ENCODE measurements at regions not wholly inside any gene's neighbourhood (a gene's known extent, or its start where the extent isn't known, plus 50 kb on each side); places are given as distances from the start of the nearest gene placed in this dataset.

- H3K27ac ChIP-seq = no peak overlapping the region
- no peak for TF ChIP-seq EP300 (IDR thresholded peaks at IDR 0.05)
- no peak for TF ChIP-seq POLR2AphosphoS5 (IDR thresholded peaks at IDR 0.05)
- TF ChIP-seq POLR2A (IDR thresholded peaks at IDR 0.05) = no peak
- no peak for TF ChIP-seq CTCF (IDR thresholded peaks at IDR 0.05)
- peaks cover 0 to 9% (median 0%) of the 10 kb centered on the region in 3 donors for H3K4me1 ChIP-seq
- no peaks in the 10 kb centered on the region for H3K27me3 ChIP-seq
- no peaks in the 10 kb centered on the region for H3K9me3 ChIP-seq
- no peaks in the 10 kb centered on the region for H3K36me3 ChIP-seq
- no peak for ATAC-seq
- H3K4me3 ChIP-seq = no peak overlapping the region
Observed at GRCh38 chr5:15373151-15373550, 126.8 kb upstream of the FBXL7 start.

DNA sequence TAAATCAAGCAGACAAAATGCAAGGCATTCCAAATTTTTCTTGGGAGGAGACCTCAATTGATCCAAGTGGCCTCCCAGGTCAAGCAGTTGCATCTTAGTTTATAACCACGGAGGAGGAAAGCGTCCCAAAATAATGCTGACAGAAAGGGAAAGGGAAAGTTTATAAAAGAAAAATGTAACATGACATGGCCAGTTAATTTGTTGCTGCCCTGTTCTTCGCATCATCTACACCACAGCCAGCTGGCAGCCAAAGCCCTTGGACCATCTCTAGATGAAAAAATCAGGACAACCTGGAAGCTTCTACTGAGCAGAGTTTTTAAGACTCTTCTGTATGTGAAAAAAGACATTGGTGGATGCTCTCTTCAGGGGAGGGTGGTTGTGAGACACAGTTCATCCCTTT, 128.8 kb upstream of the FBXL7 start:
- Histone ChIP-seq H3K27ac (no peak overlapping the region), H3K36me3 (no peaks in the 10 kb centered on the region), H3K27me3 (no peaks in the 10 kb centered on the region), H3K9me3 (no peaks in the 10 kb centered on the region), H3K4me3 (no peak overlapping the region), H3K4me1 (peaks cover 0 to 18% (median 0%) of the 10 kb centered on the region in 3 donors)
- TF ChIP-seq POLR2AphosphoS5 (IDR thresholded peaks at IDR 0.05) (no peak), CTCF (IDR thresholded peaks at IDR 0.05) (no peak), EP300 (IDR thresholded peaks at IDR 0.05) (no peak), POLR2A (IDR thresholded peaks at IDR 0.05) (no peak)
- 34 to 40% methylated on average over 3 of the region's 3 CpGs for WGBS, 2 donors (ENCODE audit: low coverage in 1 of 2)
- no peak for ATAC-seq

DNA sequence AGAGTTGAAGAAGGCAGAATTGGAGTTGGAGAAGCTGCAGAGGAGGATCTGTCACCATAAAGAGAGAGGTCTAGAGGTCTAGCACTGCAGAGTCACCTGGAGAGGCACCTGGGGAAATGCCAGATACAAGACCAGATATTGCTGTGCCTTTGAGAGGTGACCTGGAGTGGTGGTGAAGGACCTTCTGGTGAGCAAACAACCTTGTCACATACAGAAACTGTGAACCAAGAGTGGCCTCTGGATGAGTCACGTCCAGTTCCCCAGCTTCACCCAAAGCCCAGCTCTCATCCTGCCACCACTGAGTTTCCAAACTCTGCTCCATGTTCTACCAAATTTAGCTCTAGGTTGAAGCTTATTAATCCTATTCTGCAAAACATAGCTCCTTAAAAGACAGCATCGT, 131.1 kb upstream of the FBXL7 start:
- H3K4me3 ChIP-seq = no peak overlapping the region
- no peaks in the 10 kb centered on the region for H3K27me3 ChIP-seq
- no peak for TF ChIP-seq CTCF (IDR thresholded peaks at IDR 0.05)
- TF ChIP-seq EP300 (IDR thresholded peaks at IDR 0.05) = no peak
- no peak for TF ChIP-seq POLR2AphosphoS5 (IDR thresholded peaks at IDR 0.05)
- TF ChIP-seq POLR2A (IDR thresholded peaks at IDR 0.05) = no peak
- no peaks in the 10 kb centered on the region for H3K9me3 ChIP-seq
- peaks cover 0 to 18% (median 0%) of the 10 kb centered on the region in 3 donors for H3K4me1 ChIP-seq
- 80 to 86% methylated on average over 1 of the region's 2 CpGs for WGBS, 2 donors (ENCODE audit: low coverage in 1 of 2)
- ATAC-seq = no peak
- H3K36me3 ChIP-seq = no peaks in the 10 kb centered on the region
- H3K27ac ChIP-seq = no peak overlapping the region

DNA sequence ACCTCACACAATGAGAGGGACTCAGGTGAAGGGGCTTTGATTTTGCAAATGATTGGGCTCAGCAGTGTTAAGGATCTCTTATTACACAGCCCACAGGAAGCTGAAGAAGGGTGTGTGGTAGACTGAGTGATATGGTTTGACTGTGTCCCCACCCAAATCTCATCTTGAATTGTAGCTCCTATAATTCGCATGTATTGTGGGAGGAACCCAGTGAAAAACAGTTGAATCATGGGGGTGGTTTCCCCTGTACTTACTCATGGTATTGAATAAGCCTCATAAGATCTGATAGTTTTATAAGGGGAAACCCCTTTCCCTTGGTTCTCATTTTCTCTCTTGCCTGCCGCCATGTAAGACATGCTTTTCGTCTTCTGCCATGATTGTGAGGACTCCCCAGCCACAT, 132.5 kb upstream of the FBXL7 start:
- TF ChIP-seq CTCF (IDR thresholded peaks at IDR 0.05) (no peak), EP300 (IDR thresholded peaks at IDR 0.05) (no peak), POLR2AphosphoS5 (IDR thresholded peaks at IDR 0.05) (no peak), POLR2A (IDR thresholded peaks at IDR 0.05) (no peak)
- Histone ChIP-seq H3K27ac (no peak overlapping the region), H3K9me3 (no peaks in the 10 kb centered on the region), H3K4me1 (peaks cover 0 to 18% (median 0%) of the 10 kb centered on the region in 3 donors), H3K36me3 (no peaks in the 10 kb centered on the region), H3K4me3 (no peak overlapping the region), H3K27me3 (no peaks in the 10 kb centered on the region)
- WGBS, 2 donors (ENCODE audit: low coverage in 1 of 2) = 85 to 94% methylated on average over 2 to 3 of the region's 3 CpGs
- no peak for ATAC-seq

- 34 to 37% methylated on average over 6 of the region's 6 CpGs for WGBS, 2 donors (ENCODE audit: low coverage in 1 of 2)
- TF ChIP-seq CTCF (IDR thresholded peaks at IDR 0.05) (no peak), POLR2A (IDR thresholded peaks at IDR 0.05) (no peak), EP300 (IDR thresholded peaks at IDR 0.05) (no peak), POLR2AphosphoS5 (IDR thresholded peaks at IDR 0.05) (no peak)
- ATAC-seq = peak; percentile 31
- Histone ChIP-seq H3K4me3 (no peak overlapping the region), H3K4me1 (peaks cover 0 to 18% (median 0%) of the 10 kb centered on the region in 3 donors), H3K9me3 (no peaks in the 10 kb centered on the region), H3K27me3 (no peaks in the 10 kb centered on the region), H3K27ac (no peak overlapping the region), H3K36me3 (no peaks in the 10 kb centered on the region)
Observed at GRCh38 chr5:15366676-15367391, 133.1 kb upstream of the FBXL7 start.
